Brain microvascular endothelial cell (primary cell): ENCODE measurements at regions not wholly inside any gene's neighbourhood (a gene's known extent, or its start where the extent isn't known, plus 50 kb on each side); places are given as distances from the start of the nearest gene placed in this dataset.

Experiments
- DNase-seq: peaks from one replicate; pipeline ENCODE4 v3.0.0-alpha.2; 2020
- H3K27ac ChIP-seq: fragments of 250-450 bp; sonication (Bioruptor Pico); 2 replicates; pipeline ENCODE4 v1.5.1; 2020; ENCODE audit warnings: mild to moderate bottlenecking, moderate library complexity
- H3K27me3 ChIP-seq: fragments of 250-450 bp; sonication (Bioruptor Pico); replicated peaks from 2 replicates; pipeline ENCODE4 v1.5.1; 2020; ENCODE audit warnings: mild to moderate bottlenecking
- H3K36me3 ChIP-seq: fragments of 250-450 bp; sonication (Bioruptor Pico); replicated peaks from 2 replicates; pipeline ENCODE4 v1.5.1; 2020; ENCODE audit warnings: mild to moderate bottlenecking
- H3K4me3 ChIP-seq: 2 replicates; pipeline ENCODE4 v1.5.1; 2011; ENCODE audit warnings: low read depth, mild to moderate bottlenecking, control low read depth, low read length, moderate library complexity
- CTCF ChIP-seq: IDR thresholded peaks from 2 replicates; pipeline ENCODE4 v1.5.1; 2011; ENCODE audit warnings: low read depth, mild to moderate bottlenecking, moderate library complexity, low read length, control low read depth, inconsistent platforms; ENCODE audit errors: missing control alignments
- in situ Hi-C: cut with HindIII; loops from 2 replicates; pipeline ENCODE4 v1.10.0; 2017; ENCODE audit warnings: low sequenced_read_pairs, low pct_ligation_motif_present

GRCh38 chr2:41950666-41950960, 97.2 kb upstream of the PKDCC start:
- Histone ChIP-seq H3K27ac (no peak overlapping the region), H3K36me3 (no peaks in the 10 kb centered on the region), H3K27me3 (no peaks in the 10 kb centered on the region), H3K4me3 (no peak overlapping the region)
- TF ChIP-seq CTCF: no peak
- DNase-seq: no peak
- in situ Hi-C loops: no loop called here

DNA sequence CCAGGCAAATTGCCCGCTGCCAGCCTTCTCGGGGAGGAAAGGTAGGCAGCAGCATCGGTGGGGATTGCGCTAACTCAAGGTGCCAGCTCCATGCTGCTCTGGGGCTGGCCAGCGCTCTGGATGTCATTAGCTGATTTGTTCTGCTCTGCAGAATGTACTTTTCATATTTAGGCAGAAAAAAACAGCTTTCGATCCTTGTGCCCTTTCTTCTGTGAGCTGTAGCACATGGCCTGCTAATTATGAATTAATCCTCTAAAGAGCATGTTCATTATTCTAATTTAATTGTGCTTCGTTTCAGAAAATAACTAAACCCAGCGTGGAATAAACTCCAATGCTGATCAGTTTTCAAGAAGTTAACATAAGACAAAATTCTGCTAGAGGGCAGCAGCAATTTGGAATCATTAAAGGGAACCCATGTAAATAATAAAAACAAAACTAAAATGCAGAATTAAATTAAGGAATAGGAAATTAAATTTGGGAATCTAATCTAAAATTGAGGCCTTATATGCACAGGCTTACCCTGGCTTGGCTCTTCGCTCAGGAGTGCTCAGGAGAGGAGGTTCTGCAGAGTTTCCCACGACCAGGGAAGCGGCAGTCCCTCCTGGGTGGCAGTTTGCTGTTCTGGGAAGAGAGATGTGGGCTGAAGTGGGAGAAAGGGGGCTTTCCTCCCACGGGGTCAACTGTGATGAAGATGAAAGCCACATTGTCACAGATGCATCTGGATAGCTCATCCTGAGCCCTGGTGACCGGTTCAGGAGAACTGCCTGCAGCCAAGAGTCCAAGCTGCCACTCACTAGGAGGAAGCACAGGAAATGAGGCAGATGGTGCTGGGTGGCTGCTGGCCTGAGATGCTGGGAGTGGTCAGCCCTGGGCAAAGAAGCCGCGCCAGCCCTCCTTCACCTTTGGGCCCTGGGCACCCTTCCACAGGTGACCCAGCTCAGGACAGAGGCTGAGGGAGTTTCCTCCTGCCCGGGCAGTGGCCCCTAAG, 93.2 kb upstream of the PKDCC start:
- H3K27ac ChIP-seq: no peak overlapping the region
- in situ Hi-C loops: no loop called here
- H3K27me3 ChIP-seq: no peaks in the 10 kb centered on the region
- no peak overlapping the region for H3K4me3 ChIP-seq
- no peak for TF ChIP-seq CTCF
- DNase-seq: no peak
- no peaks in the 10 kb centered on the region for H3K36me3 ChIP-seq

- no peak overlapping the region for H3K4me3 ChIP-seq
- H3K27ac ChIP-seq: no peak overlapping the region
- TF ChIP-seq CTCF: no peak
- no peaks in the 10 kb centered on the region for H3K27me3 ChIP-seq
- in situ Hi-C loops: no loop called here
- no peaks in the 10 kb centered on the region for H3K36me3 ChIP-seq
- no peak for DNase-seq
Measured at GRCh38 chr2:41955316-41956043, 92.3 kb upstream of the PKDCC start.

GRCh38 chr2:41957431-41957830, 90.4 kb upstream of the PKDCC start:
- Histone ChIP-seq H3K27ac (no peak overlapping the region), H3K36me3 (no peaks in the 10 kb centered on the region), H3K27me3 (no peaks in the 10 kb centered on the region), H3K4me3 (no peak overlapping the region)
- DNase-seq: no peak
- no peak for TF ChIP-seq CTCF
- in situ Hi-C loops: no loop called here

DNA sequence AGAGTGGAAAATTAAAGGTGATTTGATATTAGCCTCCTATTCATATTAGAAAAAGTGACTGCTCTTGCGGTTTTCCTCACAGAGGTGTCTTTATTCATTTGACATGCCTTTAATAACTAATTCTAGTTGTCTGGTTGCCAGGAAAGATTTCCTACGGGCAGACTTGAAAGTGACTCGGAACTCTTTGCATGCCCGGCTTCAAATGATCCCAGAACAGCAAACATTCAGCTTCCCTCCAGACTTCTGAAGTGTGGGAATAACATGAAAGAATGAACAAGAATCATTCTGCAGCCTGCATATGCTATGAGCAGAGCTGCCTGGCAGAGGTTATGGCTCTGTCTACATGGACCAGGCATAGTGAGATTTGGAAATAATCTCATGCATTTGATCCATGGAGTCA, 89.6 kb upstream of the PKDCC start:
- H3K27ac ChIP-seq: no peak overlapping the region
- no peak overlapping the region for H3K4me3 ChIP-seq
- in situ Hi-C loops: no loop called here
- no peak for TF ChIP-seq CTCF
- no peak for DNase-seq
- no peaks in the 10 kb centered on the region for H3K36me3 ChIP-seq
- no peaks in the 10 kb centered on the region for H3K27me3 ChIP-seq
